WTC11 (cell line): ENCODE measurements at regions not wholly inside any gene's neighbourhood (a gene's known extent, or its start where the extent isn't known, plus 50 kb on each side); places are given as distances from the start of the nearest gene placed in this dataset.

ENCODE experiments used
- ATAC-seq: fragments of 200-7000 bp; cut with Tn5 transposase; 2 replicates; pipeline ENCODE4 v1.10.0; 2021; ENCODE audit warnings: mild to moderate bottlenecking, moderate library complexity
- CTCF ChIA-PET: fragments of 300-600 bp; sonication (Branson Sonifier 250); formaldehyde crosslinking; loops from one replicate; lab custom pipeline; 2021; ENCODE audit warnings: antibody characterized with exemption; lab: Charles Lee
- POLR2A ChIA-PET: fragments of 350-600 bp; sonication (Branson Sonifier 250); formaldehyde crosslinking; loops from one replicate; lab custom pipeline; 2021; ENCODE audit warnings: antibody characterized with exemption; lab: Charles Lee
- DNase-seq: peaks from one replicate; pipeline ENCODE4 v3.0.0; 2021; ENCODE audit warnings: low spot score
- H3K27ac Mint-ChIP-seq: 2 replicates; pipeline ENCODE4 v1.8.0; 2021; ENCODE audit warnings: mixed read lengths
- H3K27me3 Mint-ChIP-seq: 2 replicates; pipeline ENCODE4 v1.8.0; 2021; ENCODE audit warnings: low read depth, mild to moderate bottlenecking, moderate library complexity, mixed read lengths
- H3K36me3 Mint-ChIP-seq: 2 replicates; pipeline ENCODE4 v1.8.0; 2021; ENCODE audit warnings: mixed read lengths
- H3K4me1 Mint-ChIP-seq: 2 replicates; pipeline ENCODE4 v1.8.0; 2022; ENCODE audit warnings: mixed read lengths
- H3K4me3 Mint-ChIP-seq: 2 replicates; pipeline ENCODE4 v1.8.0; 2021; ENCODE audit warnings: mild to moderate bottlenecking, moderate library complexity, mixed read lengths
- H3K9me3 Mint-ChIP-seq: 2 replicates; pipeline ENCODE4 v1.8.0; 2021; ENCODE audit warnings: mixed read lengths
- ATF1 ChIP-seq: sonication (generic); formaldehyde crosslinking; IDR thresholded peaks from 2 replicates; pipeline ENCODE4 v1.8.1; 2023; ENCODE audit warnings: mild to moderate bottlenecking, moderate library complexity, missing genetic modification reagents
- ATF6 ChIP-seq: sonication (generic); formaldehyde crosslinking; IDR thresholded peaks from 2 replicates; pipeline ENCODE4 v1.8.1; 2023; ENCODE audit warnings: mild to moderate bottlenecking, missing genetic modification reagents
- CBFB ChIP-seq: sonication (generic); formaldehyde crosslinking; IDR thresholded peaks from 2 replicates; pipeline ENCODE4 v1.8.1; 2022; ENCODE audit warnings: mild to moderate bottlenecking, low read depth, missing genetic modification reagents
- ELF4 ChIP-seq: sonication (generic); formaldehyde crosslinking; IDR thresholded peaks from 2 replicates; pipeline ENCODE4 v1.8.1; 2022; ENCODE audit warnings: low read depth, mild to moderate bottlenecking, moderate library complexity, missing genetic modification reagents
- ERG ChIP-seq: fragments of 250-450 bp; sonication (Bioruptor Pico); IDR thresholded peaks from 2 replicates; pipeline ENCODE4 v1.8.0; 2021; ENCODE audit warnings: mild to moderate bottlenecking
- ETV6 ChIP-seq: sonication (generic); formaldehyde crosslinking; IDR thresholded peaks from 2 replicates; pipeline ENCODE4 v1.8.1; 2022; ENCODE audit warnings: mild to moderate bottlenecking, missing genetic modification reagents
- FOXK1 ChIP-seq: sonication (generic); formaldehyde crosslinking; IDR thresholded peaks from 2 replicates; pipeline ENCODE4 v1.8.0; 2022; ENCODE audit warnings: mild to moderate bottlenecking, moderate library complexity, missing genetic modification reagents
- FOXP4 ChIP-seq: sonication (generic); formaldehyde crosslinking; IDR thresholded peaks from 2 replicates; pipeline ENCODE4 v1.8.0; 2022; ENCODE audit warnings: mild to moderate bottlenecking, missing genetic modification reagents
- GRHL2 ChIP-seq: fragments of 250-450 bp; sonication (Bioruptor Pico); IDR thresholded peaks from 2 replicates; pipeline ENCODE4 v1.8.0; 2022; ENCODE audit warnings: mild to moderate bottlenecking, moderate library complexity; ENCODE audit not compliant: insufficient replicate concordance, severe bottlenecking
- IRF2 ChIP-seq: sonication (generic); formaldehyde crosslinking; IDR thresholded peaks from 2 replicates; pipeline ENCODE4 v1.8.0; 2022; ENCODE audit warnings: low read depth, missing genetic modification reagents, borderline replicate concordance
- JUN ChIP-seq: sonication (generic); formaldehyde crosslinking; IDR thresholded peaks from 2 replicates; pipeline ENCODE4 v1.8.0; 2023; ENCODE audit warnings: mild to moderate bottlenecking, missing genetic modification reagents
- PRRX2 ChIP-seq: fragments of 250-450 bp; sonication (Bioruptor Pico); IDR thresholded peaks from 2 replicates; pipeline ENCODE4 v1.8.0; 2021; ENCODE audit warnings: mild to moderate bottlenecking
- SMAD4 ChIP-seq: sonication (generic); formaldehyde crosslinking; IDR thresholded peaks from 2 replicates; pipeline ENCODE4 v1.8.0; 2022; ENCODE audit warnings: mild to moderate bottlenecking, missing genetic modification reagents
- TCF7 ChIP-seq: sonication (generic); formaldehyde crosslinking; IDR thresholded peaks from 2 replicates; pipeline ENCODE4 v1.8.0; 2022; ENCODE audit warnings: mild to moderate bottlenecking, low read depth, missing genetic modification reagents, moderate library complexity
- ZMAT4 ChIP-seq: fragments of 250-450 bp; sonication (Bioruptor Pico); IDR thresholded peaks from 2 replicates; pipeline ENCODE4 v1.9.0; 2021; ENCODE audit warnings: mild to moderate bottlenecking
- ZNF121 ChIP-seq: sonication (generic); formaldehyde crosslinking; IDR thresholded peaks from 2 replicates; pipeline ENCODE4 v1.8.0; 2023; ENCODE audit warnings: missing genetic modification reagents
- ZNF232 ChIP-seq: sonication (generic); formaldehyde crosslinking; IDR thresholded peaks from 2 replicates; pipeline ENCODE4 v1.8.0; 2022; ENCODE audit warnings: mild to moderate bottlenecking, missing genetic modification reagents
- ZNF423 ChIP-seq: fragments of 250-450 bp; sonication (Bioruptor Pico); IDR thresholded peaks from 2 replicates; pipeline ENCODE4 v2.1.2; 2022; ENCODE audit warnings: mild to moderate bottlenecking, moderate library complexity
- ZNF425 ChIP-seq: fragments of 250-450 bp; sonication (Bioruptor Pico); conservative IDR thresholded peaks from 2 replicates; pipeline ENCODE4 v1.9.0; 2021; ENCODE audit warnings: mild to moderate bottlenecking
- ZSCAN18 ChIP-seq: fragments of 250-450 bp; sonication (Bioruptor Pico); IDR thresholded peaks from 2 replicates; pipeline ENCODE4 v2.1.2; 2022; ENCODE audit warnings: mild to moderate bottlenecking, moderate library complexity

GRCh38 chr5:26343801-26344325 lies 694.5 kb downstream of the CDH9 start:
- TF ChIP-seq JUN (CRISPR knock-in tag) (no peak), TCF7 (CRISPR knock-in tag) (no peak), ZNF423 (CRISPR knock-in tag) (no peak), IRF2 (CRISPR knock-in tag) (no peak), FOXK1 (CRISPR knock-in tag) (no peak), ZNF232 (no peak), ZMAT4 (CRISPR knock-in tag) (no peak), ELF4 (CRISPR knock-in tag) (no peak), ETV6 (CRISPR knock-in tag) (no peak), CBFB (CRISPR knock-in tag) (no peak), ZNF121 (CRISPR knock-in tag) (no peak), ZSCAN18 (no peak), ATF1 (CRISPR knock-in tag) (no peak), PRRX2 (CRISPR knock-in tag) (no peak), ERG (no peak), SMAD4 (CRISPR knock-in tag) (no peak), FOXP4 (no peak), ZNF425 (CRISPR knock-in tag) (no peak), ATF6 (CRISPR knock-in tag) (no peak), GRHL2 (no peak)
- Mint-ChIP-seq H3K27ac (no peak overlapping the region), H3K36me3 (peaks cover 11% of the 10 kb centered on the region), H3K4me1 (no peaks in the 10 kb centered on the region), H3K27me3 (no peaks in the 10 kb centered on the region), H3K9me3 (peaks cover 22% of the 10 kb centered on the region), H3K4me3 (no peak overlapping the region)
- CTCF ChIA-PET, result no interaction called here
- POLR2A ChIA-PET, result no interaction called here
- ATAC-seq (no peak), DNase-seq (no peak)
